ENCODE measurements at regions not wholly inside any gene's neighbourhood (a gene's known extent, or its start where the extent isn't known, plus 50 kb on each side); places are given as distances from the start of the nearest gene placed in this dataset.

GRCh38 chr7:113444261-113444660, 325.9 kb upstream of the SMIM30 start:
- H2BK15ac ChIP-seq (ENCODE audit: low read depth, low read length) = no peak overlapping the region
- no peak overlapping the region for H4K8ac ChIP-seq (ENCODE audit: low read depth in 2 of 2, low read length in 2 of 2)
- intact Hi-C loops (cut with micrococcal nuclease) = no loop called here
- no peak for ATAC-seq (ENCODE audit: low read depth)
- ChIA-PET CTCF (interaction anchor here (0.8 to 1.2 kb wide), 2 partner anchors 22 to 915 kb away, joined by 3 read pairs; no protein-coding TSS in a partner anchor), POLR2A (ENCODE audit: unreplicated experiment) (no interaction called here)
- H3K27ac ChIP-seq (ENCODE audit: insufficient read depth, low read length) = no peak overlapping the region
- no peaks in the 10 kb centered on the region for H3K79me1 ChIP-seq (ENCODE audit: low read depth in 1 of 2, low read length in 2 of 2)
- no peak overlapping the region for H3K4me2 ChIP-seq (ENCODE audit: low read depth, low read length)
- H3K23ac ChIP-seq (ENCODE audit: low read depth, low read length) = no peak overlapping the region
- no peak overlapping the region for H3K4ac ChIP-seq (ENCODE audit: low read depth, low read length)
- no peak overlapping the region for H2AK9ac ChIP-seq (replicated peaks; ENCODE audit: low read depth, low read length, poor library complexity)
- dilution Hi-C loops (cut with HindIII; ENCODE audit: low sequenced_read_pairs, unreplicated experiment) = no loop called here
- TF ChIP-seq CHD1 (IDR thresholded peaks at IDR 0.05; ENCODE audit: low read depth, low read length) = no peak
- no peak for TF ChIP-seq RFX5 (IDR thresholded peaks at IDR 0.05; ENCODE audit: low read depth, low read length)
- no peak for TF ChIP-seq RAD21 (IDR thresholded peaks at IDR 0.05; ENCODE audit: low read length)
- TF ChIP-seq BHLHE40 (IDR thresholded peaks at IDR 0.05; ENCODE audit: low read depth, low read length) = no peak
- no peak for TF ChIP-seq SMC3 (IDR thresholded peaks at IDR 0.05; ENCODE audit: low read depth, low read length)
- TF ChIP-seq MAZ (IDR thresholded peaks at IDR 0.05; ENCODE audit: borderline replicate concordance, low read depth, low read length) = no peak
- no peak for TF ChIP-seq MXI1 (IDR thresholded peaks at IDR 0.05; ENCODE audit: borderline replicate concordance, low read depth, low read length)
- H3K9me3 ChIP-seq (ENCODE audit: control insufficient read depth, insufficient read depth, low read length) = no peaks in the 10 kb centered on the region
- in situ Hi-C loops (cut with MboI; ENCODE audit: low sequenced_read_pairs) = no loop called here
- no peak overlapping the region for H2AK5ac ChIP-seq (ENCODE audit: low read depth, low read length)
- no peak overlapping the region for H3K4me3 ChIP-seq (ENCODE audit: insufficient read depth, low read depth, low read length)
- H3K27me3 ChIP-seq (ENCODE audit: control insufficient read depth, insufficient read depth, low read length) = no peaks in the 10 kb centered on the region
- H4K20me1 ChIP-seq (ENCODE audit: insufficient read depth, low read length) = no peaks in the 10 kb centered on the region
- H2BK120ac ChIP-seq (ENCODE audit: low read depth, low read length) = no peak overlapping the region
- no peaks in the 10 kb centered on the region for H3K9me1 ChIP-seq (ENCODE audit: insufficient read depth, low read length)
- no peak overlapping the region for H3K56ac ChIP-seq (ENCODE audit: extremely low read depth, insufficient read depth, low read length)
- H2AFZ ChIP-seq (replicated peaks; ENCODE audit: low read length, poor library complexity) = no peak overlapping the region
- H4K91ac ChIP-seq (ENCODE audit: insufficient read depth, low read depth, low read length) = no peak overlapping the region
- H3K14ac ChIP-seq (replicated peaks; ENCODE audit: low read depth, low read length) = no peak overlapping the region
- H2BK5ac ChIP-seq (ENCODE audit: low read depth, low read length, poor library complexity, severe bottlenecking) = no peak overlapping the region
- H4K5ac ChIP-seq (ENCODE audit: low read depth, low read length) = no peak overlapping the region
- H3K4me1 ChIP-seq (ENCODE audit: control insufficient read depth, insufficient read depth, low read length) = no peaks in the 10 kb centered on the region
- H3K9ac ChIP-seq (ENCODE audit: low read depth, low read length) = no peak overlapping the region
- no peaks in the 10 kb centered on the region for H3K36me3 ChIP-seq (ENCODE audit: control insufficient read depth, insufficient read depth, low read length)
- no peak for DNase-seq
- no peak overlapping the region for H3K18ac ChIP-seq (ENCODE audit: low read depth, low read length)
- no TSS peak for BruUV-seq (replicated peaks)
- H2BK20ac ChIP-seq (ENCODE audit: low read depth, low read length) = no peak overlapping the region

Measured in IMR-90 (cell line).